Motor neuron (in vitro differentiated cells): ENCODE measurements at regions not wholly inside any gene's neighbourhood (a gene's known extent, or its start where the extent isn't known, plus 50 kb on each side); places are given as distances from the start of the nearest gene placed in this dataset.
A peak's percentile ranks its signal among the peaks of the same experiment; 100 is the strongest.

Experiments used
- ATAC-seq, 8 experiments: fragments of 200-7000 bp; cut with Tn5 transposase; replicated peaks in 6 of 8; 2 replicates each; pipeline ENCODE4 v1.8.0; 2021; ENCODE audit warnings: mild to moderate bottlenecking in 8 of 8, moderate library complexity in 8 of 8
- H3K27ac ChIP-seq, 2 donors: fragments of 250-450 bp; sonication (Bioruptor Pico); 2 replicates each; pipeline ENCODE4 v1.9.0; 2021; ENCODE audit warnings: antibody characterized with exemption in 2 of 2, mild to moderate bottlenecking in 2 of 2, moderate library complexity in 1 of 2
- H3K4me1 ChIP-seq, 2 donors: fragments of 250-450 bp; sonication (Bioruptor Pico); replicated peaks in 1 of 2; 2 replicates each; pipeline ENCODE4 v1.6.1; 2021; ENCODE audit warnings: antibody characterized with exemption in 2 of 2, mild to moderate bottlenecking in 2 of 2, moderate library complexity in 1 of 2
- H3K4me3 ChIP-seq, 5 donors: fragments of 250-450 bp; sonication (Bioruptor Pico); 2 replicates each; pipeline ENCODE4 v1.9.0; 2021; ENCODE audit warnings: antibody characterized with exemption in 5 of 5, mild to moderate bottlenecking in 5 of 5, moderate library complexity in 4 of 5
- WGBS, 10 experiments: fragments of 450-650 bp; shearing (Covaris generic); methylation state at CpG; one replicate each; pipeline ENCODE4 v1.0.0; 2022; 5-methylcytosine and 5-hydroxymethylcytosine counted together
- in situ Hi-C, 9 experiments: fragments of 400-800 bp; cut with MboI; loops; one replicate each; pipeline ENCODE4 v1.15.0; 2021; ENCODE audit warnings: low sequenced_read_pairs in 9 of 9, low pct_unique_long_range_greater_than_20kb in 2 of 9; ENCODE audit not compliant: unreplicated experiment in 9 of 9

DNA sequence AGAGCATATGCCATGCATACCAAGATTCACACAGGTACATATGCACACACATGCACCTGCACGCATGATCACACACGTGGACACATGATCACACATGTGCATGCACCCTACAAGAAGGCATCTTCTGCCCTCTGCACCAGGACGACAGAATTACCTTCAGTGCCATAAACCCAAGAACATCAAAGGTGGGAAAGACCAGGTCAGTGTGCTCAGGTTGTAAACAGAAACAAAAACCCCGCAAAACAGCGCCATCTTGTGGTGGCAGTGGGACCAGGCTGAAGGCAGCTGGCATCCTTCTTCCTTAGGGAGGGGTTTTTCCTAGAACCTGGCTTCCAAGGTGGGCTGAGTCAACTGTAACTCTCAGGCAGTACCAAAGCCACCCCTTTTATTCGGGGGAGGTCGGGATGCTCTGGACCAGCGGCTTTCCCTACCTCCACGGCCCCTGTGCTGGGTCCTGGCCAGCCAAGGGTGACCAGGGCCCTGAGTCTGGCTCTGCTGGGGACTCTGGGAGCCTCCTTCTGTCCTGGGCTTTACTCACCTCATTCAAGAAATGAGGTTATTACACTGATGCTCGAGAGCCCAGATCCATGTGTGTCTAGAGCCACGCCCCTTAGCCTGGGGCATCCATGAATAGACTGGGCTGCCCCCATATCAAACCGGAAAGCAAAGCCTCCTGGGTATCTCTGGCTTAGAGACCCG lies 69.4 kb upstream of the FGF3 start:
- no peak overlapping the region for H3K27ac ChIP-seq
- no peak overlapping the region for H3K4me3 ChIP-seq
- WGBS, 10 experiments = 0 to 48% (median 16%) methylated on average over 1 to 5 of the region's 13 CpGs; no CpG with 5 or more reads in 3 of the 10 experiments
- in situ Hi-C loops = loop anchor here in 7 of 9 experiments (25.0 kb wide), 2 partner anchors 176 to 201 kb away; partner anchors contain the start of genes FGF19 (in 6 of the 7) and LTO1 (in 1 of the 7)
- peaks cover 35 to 37% of the 10 kb centered on the region in 2 donors for H3K4me1 ChIP-seq
- peak; percentile 55 to 88 (median 64) for ATAC-seq

DNA sequence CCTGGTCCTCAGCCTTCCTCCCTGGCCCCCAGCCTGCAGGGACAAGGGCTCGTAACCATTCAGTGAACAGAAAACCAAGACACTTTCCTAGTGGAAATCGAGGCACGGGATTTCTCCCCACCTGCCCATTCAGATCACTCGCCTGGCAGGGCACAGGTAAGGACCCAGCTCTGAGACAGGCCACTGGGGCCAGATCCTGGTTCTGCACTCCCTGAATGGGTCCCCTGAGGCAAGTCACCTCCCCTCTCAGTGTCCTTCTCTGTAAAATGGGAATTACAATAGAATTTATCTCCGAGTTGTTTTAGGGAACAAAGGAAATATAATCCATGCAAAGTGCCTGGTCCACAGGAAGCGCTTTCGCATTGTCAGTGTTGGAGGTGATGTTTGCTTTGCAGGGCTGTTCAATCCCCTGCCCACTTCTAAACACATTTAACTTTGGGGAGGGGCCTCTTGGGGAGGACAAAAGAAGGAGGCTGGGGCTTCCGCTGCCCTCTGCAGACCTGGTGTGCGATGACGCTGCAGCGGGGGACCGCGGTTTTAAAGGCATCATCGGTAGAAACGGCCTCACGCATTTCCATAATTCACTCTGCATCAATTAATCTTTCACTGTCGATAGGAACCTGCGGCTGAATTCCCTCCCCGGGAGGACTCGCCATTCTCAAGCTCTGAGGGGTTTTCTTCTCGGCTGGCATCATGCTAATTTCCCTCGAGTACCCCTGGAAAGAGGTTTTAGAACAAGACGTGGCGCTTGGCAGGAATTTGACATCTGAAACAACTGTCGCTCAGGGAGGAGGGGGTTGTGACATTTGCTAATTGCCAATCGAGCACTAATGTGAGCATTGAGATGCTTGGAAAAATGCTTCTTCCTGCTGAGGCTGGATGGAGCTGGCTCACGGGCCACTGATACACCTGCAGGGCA lies 70.4 kb upstream of the FGF3 start:
- no peak overlapping the region for H3K27ac ChIP-seq
- in situ Hi-C loops = loop anchor here in 7 of 9 experiments (25.0 kb wide), 2 partner anchors 177 to 202 kb away; partner anchors contain the start of genes FGF19 (in 6 of the 7) and LTO1 (in 1 of the 7)

DNA sequence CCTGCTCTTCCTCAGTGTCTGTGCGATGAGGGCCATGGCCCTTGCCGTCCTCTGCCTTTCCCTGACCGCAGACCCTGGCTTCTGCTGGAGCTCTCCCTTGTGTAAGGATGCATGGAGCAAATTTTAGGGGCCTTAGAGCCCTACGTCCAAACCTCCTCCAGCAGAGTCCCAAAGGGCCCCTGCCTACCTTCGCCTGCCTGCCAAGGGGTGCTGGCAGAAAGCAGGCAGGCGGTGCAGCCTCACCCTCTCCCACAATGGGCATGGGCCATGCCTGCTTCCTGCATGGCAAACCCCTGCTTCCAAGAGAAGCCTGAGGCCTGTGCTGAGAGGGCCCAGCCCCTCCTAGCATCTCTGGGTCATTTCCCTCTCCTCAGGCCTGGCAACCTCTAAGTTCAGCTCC lies 71.3 kb upstream of the FGF3 start:
- no peak for ATAC-seq
- WGBS, 10 experiments = 80 to 100% (median 100%) methylated on average over 1 of the region's 6 CpGs; no CpG with 5 or more reads in 7 of the 10 experiments
- no peak overlapping the region for H3K27ac ChIP-seq
- peaks cover 35 to 43% of the 10 kb centered on the region in 2 donors for H3K4me1 ChIP-seq
- in situ Hi-C loops = loop anchor here in 7 of 9 experiments (25.0 kb wide), 2 partner anchors 178 to 203 kb away; partner anchors contain the start of genes FGF19 (in 6 of the 7) and LTO1 (in 1 of the 7)
- no peak overlapping the region for H3K4me3 ChIP-seq

More for the DNA sequence above, 70.4 kb upstream of the FGF3 start:
- 0 to 40% (median 14%) methylated on average over 1 to 15 of the region's 27 CpGs; no CpG with 5 or more reads in 2 of the 10 experiments for WGBS, 10 experiments
- peak in 5 of 8 experiments; percentile 32 to 53 (median 42) for ATAC-seq
- Histone ChIP-seq H3K4me3 (no peak overlapping the region), H3K4me1 (peaks cover 35 to 43% of the 10 kb centered on the region in 2 donors)

DNA sequence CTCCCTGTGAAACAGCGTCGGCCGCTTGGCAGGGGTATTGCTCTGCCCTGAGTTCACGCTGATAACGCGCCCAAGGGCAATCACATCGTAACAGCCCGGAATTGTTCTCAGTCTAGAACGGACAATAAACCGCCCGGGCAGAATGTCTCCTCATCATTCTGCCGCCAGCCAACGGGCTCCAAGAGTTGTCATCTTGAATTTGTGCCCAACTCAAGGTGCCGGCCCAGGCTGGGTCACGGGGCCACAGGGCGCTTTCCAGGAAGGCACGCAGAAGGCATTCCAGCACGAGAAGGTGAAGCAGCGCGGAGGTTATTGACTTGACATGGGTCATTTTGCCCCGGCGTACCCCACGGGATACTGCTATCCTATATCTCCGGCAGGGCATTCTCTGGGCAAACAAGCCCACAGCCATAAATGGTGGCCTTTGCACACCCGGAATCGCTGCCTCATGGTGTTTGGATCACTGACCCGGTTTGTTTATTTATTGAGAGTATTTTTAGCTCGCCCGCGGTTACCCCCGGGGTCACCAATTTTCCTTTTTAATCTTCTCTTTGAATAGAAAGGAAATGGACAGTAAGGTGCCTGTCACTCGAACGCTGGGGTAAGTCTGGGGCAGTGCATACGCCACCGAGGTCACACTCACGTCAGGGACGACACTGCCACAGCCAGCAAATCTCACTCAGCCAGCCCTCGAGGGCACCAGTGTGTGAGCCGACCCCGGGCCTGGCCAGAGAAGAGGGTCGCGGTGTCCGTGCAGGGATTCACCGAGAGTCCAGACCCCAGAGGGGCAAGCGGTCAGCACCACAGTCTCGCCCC lies 72.4 kb upstream of the FGF3 start:
- WGBS, 10 experiments = 57 to 98% (median 89%) methylated on average over 3 to 25 of the region's 46 CpGs; no CpG with 5 or more reads in 3 of the 10 experiments
- Histone ChIP-seq H3K4me1 (peaks cover 35 to 43% of the 10 kb centered on the region in 2 donors), H3K4me3 (no peak overlapping the region), H3K27ac (no peak overlapping the region)
- no peak for ATAC-seq
- in situ Hi-C loops = loop anchor here in 7 of 9 experiments (25.0 kb wide), 2 partner anchors 179 to 204 kb away; partner anchors contain the start of genes FGF19 (in 6 of the 7) and LTO1 (in 1 of the 7)

DNA sequence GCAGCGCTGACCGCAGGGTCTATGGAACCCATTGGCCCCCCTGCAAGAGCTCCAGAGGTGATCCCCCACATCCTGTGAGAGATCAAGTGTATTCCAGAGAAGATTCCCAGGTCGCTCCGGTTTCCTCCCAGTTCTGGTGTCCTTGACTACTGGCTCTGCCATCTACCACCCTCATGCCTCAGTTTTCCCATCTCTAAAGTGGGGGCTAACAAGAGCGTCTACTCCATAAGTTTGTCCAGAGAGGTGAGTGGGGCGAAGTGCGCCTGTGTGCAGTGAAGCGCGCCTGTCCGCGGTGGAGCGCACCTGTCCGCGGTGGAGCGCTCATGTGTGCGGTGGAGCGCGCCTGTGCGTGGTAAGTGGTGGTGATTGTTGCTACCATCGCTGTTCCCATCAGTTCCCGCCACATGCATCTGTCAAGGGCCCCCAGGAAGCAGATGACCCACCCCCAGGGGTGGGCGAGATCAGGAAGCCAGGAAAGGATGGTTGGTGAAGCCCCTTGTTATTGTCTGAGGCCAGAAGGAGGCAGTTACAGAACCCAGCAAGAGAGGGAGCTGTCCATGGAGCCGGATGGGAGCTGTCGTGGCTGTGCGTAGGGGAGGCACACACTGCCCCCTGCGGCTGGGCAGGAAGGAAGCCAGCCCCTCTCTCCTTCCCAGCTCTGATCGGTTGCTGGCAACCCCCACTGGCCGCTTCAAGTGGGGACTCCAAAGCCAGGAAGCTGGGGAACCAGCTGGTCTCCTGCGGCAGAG lies 73.2 kb upstream of the FGF3 start:
- Histone ChIP-seq H3K4me3 (no peak overlapping the region), H3K4me1 (peaks cover 35 to 43% of the 10 kb centered on the region in 2 donors), H3K27ac (no peak overlapping the region)
- in situ Hi-C loops = loop anchor here in 7 of 9 experiments (25.0 kb wide), 2 partner anchors 180 to 205 kb away; partner anchors contain the start of genes FGF19 (in 6 of the 7) and LTO1 (in 1 of the 7)
- WGBS, 10 experiments = 0 to 100% (median 39%) methylated on average over 1 to 15 of the region's 29 CpGs; no CpG with 5 or more reads in 4 of the 10 experiments
- ATAC-seq = peak in 5 of 8 experiments; percentile 18 to 64 (median 34)

DNA sequence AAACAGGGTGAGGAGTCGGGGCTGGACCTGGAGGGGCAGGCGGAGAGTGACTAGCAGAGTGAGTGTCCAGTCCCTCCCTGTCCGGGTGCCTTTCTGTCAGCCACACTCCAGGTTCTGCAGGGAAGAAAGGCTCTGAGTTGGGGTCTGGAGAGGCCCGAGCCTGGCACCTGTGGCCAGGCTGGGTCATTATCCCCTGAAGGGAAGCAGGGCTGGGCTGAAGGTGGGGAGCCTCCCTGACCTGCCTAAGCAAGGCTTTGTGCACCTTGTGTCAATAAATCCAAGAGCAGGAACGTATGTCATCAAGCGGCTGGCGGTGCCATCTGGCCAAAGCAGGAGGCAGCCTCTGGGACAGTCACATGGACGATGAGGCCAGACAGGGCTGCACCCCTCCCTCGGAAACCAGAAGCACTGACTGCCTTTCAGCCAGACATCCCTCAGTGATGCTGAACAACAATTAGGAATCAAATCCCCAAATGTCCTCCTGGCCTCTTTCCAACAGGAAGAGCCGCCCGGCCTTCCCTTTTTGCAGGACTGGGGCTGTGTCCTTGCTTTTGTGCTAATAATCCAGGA lies 73.9 kb upstream of the FGF3 start:
- no peak overlapping the region for H3K4me3 ChIP-seq
- peaks cover 35 to 43% of the 10 kb centered on the region in 2 donors for H3K4me1 ChIP-seq
- in situ Hi-C loops = loop anchor here in 7 of 9 experiments (25.0 kb wide), 2 partner anchors 181 to 206 kb away; partner anchors contain the start of genes FGF19 (in 6 of the 7) and LTO1 (in 1 of the 7)
- peak in 7 of 8 experiments; percentile 44 to 68 (median 64) for ATAC-seq
- no peak overlapping the region for H3K27ac ChIP-seq
- 0 to 83% (median 40%) methylated on average over 1 to 9 of the region's 11 CpGs; no CpG with 5 or more reads in 3 of the 10 experiments for WGBS, 10 experiments

DNA sequence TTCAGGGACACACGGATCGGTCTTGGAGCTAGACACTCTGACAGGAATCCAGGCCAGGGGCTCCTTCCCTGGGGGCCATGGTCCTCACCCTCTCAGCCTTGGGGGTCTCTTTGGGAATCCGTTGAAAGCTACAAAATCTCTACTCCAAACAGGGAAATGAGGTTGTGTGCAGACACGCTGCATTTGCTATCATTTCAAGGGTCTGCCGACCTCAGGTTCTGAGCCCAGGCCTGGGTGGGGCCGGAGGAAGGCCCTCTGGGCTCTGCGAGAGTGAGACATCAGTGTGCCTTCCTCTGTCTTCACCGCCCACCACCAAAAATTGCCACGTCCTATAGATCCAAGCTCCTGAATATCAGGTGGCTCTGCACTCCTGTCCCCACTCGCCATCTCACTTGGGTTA lies 74.4 kb upstream of the FGF3 start:
- Histone ChIP-seq H3K4me1 (peaks cover 35 to 43% of the 10 kb centered on the region in 2 donors), H3K27ac (no peak overlapping the region), H3K4me3 (no peak overlapping the region)
- WGBS, 10 experiments = 9 to 80% methylated on average over 1 to 6 of the region's 10 CpGs; no CpG with 5 or more reads in 8 of the 10 experiments
- ATAC-seq = no peak
- in situ Hi-C loops = loop anchor here in 7 of 9 experiments (25.0 kb wide), 2 partner anchors 181 to 206 kb away; partner anchors contain the start of genes FGF19 (in 6 of the 7) and LTO1 (in 1 of the 7)

DNA sequence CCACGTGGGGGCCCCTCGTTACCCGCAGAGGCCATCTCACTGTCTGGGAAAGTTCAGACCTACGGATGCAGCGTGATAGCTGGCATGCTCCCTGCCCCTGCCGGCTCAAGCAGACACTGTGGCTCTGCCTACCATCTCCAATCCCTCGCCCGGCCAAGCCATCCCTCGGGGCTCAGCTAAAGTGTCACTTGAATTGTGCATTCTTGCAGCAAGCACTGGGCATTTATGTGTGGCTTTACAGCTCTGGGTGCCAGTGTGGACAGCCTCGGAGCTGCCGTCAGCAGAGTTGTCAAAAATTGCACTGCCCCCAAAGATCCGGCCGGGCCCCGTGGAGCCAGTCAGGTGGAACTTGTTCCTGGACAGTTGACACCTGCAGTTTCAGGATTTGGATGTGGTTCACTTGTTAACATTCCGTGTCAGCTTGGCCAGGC lies 75.0 kb upstream of the FGF3 start:
- in situ Hi-C loops = loop anchor here in 7 of 9 experiments (25.0 kb wide), 2 partner anchors 182 to 207 kb away; partner anchors contain the start of genes FGF19 (in 6 of the 7) and LTO1 (in 1 of the 7)
- Histone ChIP-seq H3K4me3 (no peak overlapping the region), H3K4me1 (peaks cover 32 to 37% of the 10 kb centered on the region in 2 donors), H3K27ac (no peak overlapping the region)
- 39 to 80% (median 74%) methylated on average over 3 to 9 of the region's 15 CpGs; no CpG with 5 or more reads in 3 of the 10 experiments for WGBS, 10 experiments
- no peak for ATAC-seq

DNA sequence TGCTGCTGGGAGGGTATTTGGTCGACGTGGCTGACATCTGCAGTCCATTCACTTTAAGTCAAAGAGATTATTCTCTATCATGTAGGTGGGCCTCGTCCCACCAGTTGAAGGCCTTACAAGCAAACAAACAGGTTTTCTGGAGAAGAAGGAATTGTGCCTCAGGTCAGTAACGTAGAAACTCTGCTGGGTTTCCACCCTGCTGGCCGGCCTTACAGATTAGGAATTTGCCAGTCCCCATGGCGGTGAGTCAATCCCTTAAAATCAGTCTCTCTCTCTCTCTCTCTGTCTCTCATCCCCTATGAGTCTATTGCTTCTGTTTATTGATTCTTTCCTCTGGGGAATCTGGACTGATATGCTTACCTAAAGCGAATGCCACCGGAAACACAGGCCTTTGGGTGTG lies 75.4 kb upstream of the FGF3 start:
- no peak overlapping the region for H3K27ac ChIP-seq
- 17 to 100% (median 73%) methylated on average over 2 to 8 of the region's 8 CpGs; no CpG with 5 or more reads in 2 of the 10 experiments for WGBS, 10 experiments
- peaks cover 28 to 33% of the 10 kb centered on the region in 2 donors for H3K4me1 ChIP-seq
- ATAC-seq = no peak
- in situ Hi-C loops = loop anchor here in 7 of 9 experiments (25.0 kb wide), 2 partner anchors 182 to 207 kb away; partner anchors contain the start of genes FGF19 (in 6 of the 7) and LTO1 (in 1 of the 7)
- no peak overlapping the region for H3K4me3 ChIP-seq

DNA sequence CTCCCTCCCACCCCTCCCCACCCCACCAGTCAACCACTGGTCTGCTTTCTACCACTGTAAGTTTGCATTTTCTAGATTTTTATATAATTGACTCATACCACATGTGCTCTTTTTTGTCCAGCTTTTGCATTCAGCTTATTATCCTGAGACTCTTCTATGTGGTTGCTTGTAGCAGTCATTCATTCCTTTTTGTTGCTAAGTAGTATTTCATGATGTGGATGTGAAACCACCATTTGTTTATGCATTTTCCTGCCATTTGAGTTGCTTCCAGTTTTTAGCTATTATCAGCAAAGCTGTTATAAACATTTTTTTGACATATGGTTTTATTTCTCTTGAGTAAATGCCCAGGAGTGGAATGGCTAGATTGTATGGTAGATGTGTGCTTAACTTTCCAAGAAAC lies 77.0 kb upstream of the FGF3 start:
- no peak for ATAC-seq
- Histone ChIP-seq H3K4me1 (peaks cover 12 to 18% of the 10 kb centered on the region in 2 donors), H3K27ac (no peak overlapping the region), H3K4me3 (no peak overlapping the region)
- in situ Hi-C loops = loop anchor here in 7 of 9 experiments (25.0 kb wide), 2 partner anchors 184 to 209 kb away; partner anchors contain the start of genes FGF19 (in 6 of the 7) and LTO1 (in 1 of the 7)
